CD8-positive, alpha-beta memory T cell (primary cell): ENCODE measurements at regions not wholly inside any gene's neighbourhood (a gene's known extent, or its start where the extent isn't known, plus 50 kb on each side); places are given as distances from the start of the nearest gene placed in this dataset.

Experiments
- CTCF ChIA-PET: fragments of 350-600 bp; sonication (Branson Sonifier 250); formaldehyde crosslinking; loops from one replicate; lab custom pipeline; 2021; ENCODE audit warnings: antibody characterized with exemption; lab: Charles Lee
- POLR2A ChIA-PET: fragments of 350-600 bp; sonication (Branson Sonifier 250); formaldehyde crosslinking; loops from one replicate; lab custom pipeline; 2021; ENCODE audit warnings: antibody characterized with exemption; lab: Charles Lee
- DNase-seq, 5 donors: peaks; one replicate each; pipeline versions ENCODE4 v3.0.0 to v3.0.0-alpha.2; 2020 to 2022; ENCODE audit warnings: mixed read lengths in 1 of 5
- H3K27ac ChIP-seq: one replicate; pipeline ENCODE4 v1.7.0; 2013; ENCODE audit warnings: low read depth, mild to moderate bottlenecking, low read length, moderate library complexity
- H3K27me3 ChIP-seq: 2 replicates; pipeline ENCODE4 v1.7.0; 2013; ENCODE audit warnings: low read length, mild to moderate bottlenecking; ENCODE audit not compliant: insufficient read depth, poor library complexity, severe bottlenecking
- H3K36me3 ChIP-seq: 2 replicates; pipeline ENCODE4 v1.7.0; 2013; ENCODE audit warnings: mild to moderate bottlenecking, low read length, moderate library complexity; ENCODE audit not compliant: insufficient read depth
- H3K4me1 ChIP-seq: 2 replicates; pipeline ENCODE4 v1.7.0; 2013; ENCODE audit warnings: mild to moderate bottlenecking, low read length, moderate library complexity; ENCODE audit not compliant: insufficient read depth
- H3K4me3 ChIP-seq: 2 replicates; pipeline ENCODE4 v1.7.0; 2013; ENCODE audit warnings: mild to moderate bottlenecking, low read length
- H3K9me3 ChIP-seq: 2 replicates; pipeline ENCODE4 v1.7.0; 2013; ENCODE audit warnings: mild to moderate bottlenecking, low read length
- H3K27ac Mint-ChIP-seq, 8 donors: one replicate each; pipeline ENCODE4 v1.8.0; 2020 to 2021; ENCODE audit warnings: mixed read lengths in 8 of 8, mild to moderate bottlenecking in 6 of 8, inconsistent platforms in 3 of 8, moderate library complexity in 3 of 8
- H3K27me3 Mint-ChIP-seq, 2 donors: one replicate each; pipeline ENCODE4 v1.8.0; 2020 to 2021; ENCODE audit warnings: mixed read lengths in 2 of 2, mild to moderate bottlenecking in 1 of 2, moderate library complexity in 1 of 2
- H3K36me3 Mint-ChIP-seq, 3 donors: one replicate each; pipeline ENCODE4 v1.8.0; 2020 to 2021; ENCODE audit warnings: mixed read lengths in 3 of 3, inconsistent platforms in 1 of 3, mild to moderate bottlenecking in 1 of 3
- H3K4me1 Mint-ChIP-seq, 3 donors: one replicate each; pipeline ENCODE4 v1.8.0; 2020 to 2021; ENCODE audit warnings: mixed read lengths in 3 of 3, inconsistent platforms in 1 of 3, mild to moderate bottlenecking in 1 of 3
- H3K4me3 Mint-ChIP-seq, 7 donors: one replicate each; pipeline ENCODE4 v1.8.0; 2020 to 2021; ENCODE audit warnings: mixed read lengths in 7 of 7, mild to moderate bottlenecking in 6 of 7, moderate library complexity in 4 of 7, inconsistent platforms in 2 of 7
- H3K9me3 Mint-ChIP-seq, 5 donors: one replicate each; pipeline ENCODE4 v1.8.0; 2020 to 2022; ENCODE audit warnings: mixed read lengths in 5 of 5, mild to moderate bottlenecking in 3 of 5, moderate library complexity in 2 of 5, inconsistent platforms in 1 of 5

GRCh38 chr18:61734396-61734795 lies 158.4 kb downstream of the RNF152 start:
- H3K9me3 Mint-ChIP-seq: no peaks in the 10 kb centered on the region
- no peak overlapping the region for H3K4me3 Mint-ChIP-seq
- POLR2A ChIA-PET: no interaction called here
- no peaks in the 10 kb centered on the region for H3K4me1 ChIP-seq
- no peak overlapping the region for H3K27ac Mint-ChIP-seq
- H3K27me3 ChIP-seq: no peaks in the 10 kb centered on the region
- H3K9me3 ChIP-seq: no peaks in the 10 kb centered on the region
- no peak overlapping the region for H3K4me3 ChIP-seq
- H3K27me3 Mint-ChIP-seq: peaks cover 6 to 27% of the 10 kb centered on the region in 2 donors
- no peaks in the 10 kb centered on the region for H3K4me1 Mint-ChIP-seq
- no peaks in the 10 kb centered on the region for H3K36me3 ChIP-seq
- no peaks in the 10 kb centered on the region for H3K36me3 Mint-ChIP-seq
- no peak for DNase-seq
- no peak overlapping the region for H3K27ac ChIP-seq
- CTCF ChIA-PET: no interaction called here

GRCh38 chr18:61732854-61733253 lies 160.0 kb downstream of the RNF152 start:
- no peak overlapping the region for H3K27ac Mint-ChIP-seq
- H3K36me3 Mint-ChIP-seq: no peaks in the 10 kb centered on the region
- H3K4me1 Mint-ChIP-seq: no peaks in the 10 kb centered on the region
- no peak for DNase-seq
- ChIA-PET POLR2A (no interaction called here), CTCF (no interaction called here)
- H3K4me3 Mint-ChIP-seq: no peak overlapping the region
- H3K27me3 Mint-ChIP-seq: peaks cover 9 to 27% of the 10 kb centered on the region in 2 donors
- Histone ChIP-seq H3K27me3 (no peaks in the 10 kb centered on the region), H3K4me3 (no peak overlapping the region), H3K36me3 (no peaks in the 10 kb centered on the region), H3K9me3 (no peaks in the 10 kb centered on the region), H3K4me1 (no peaks in the 10 kb centered on the region), H3K27ac (no peak overlapping the region)
- H3K9me3 Mint-ChIP-seq: no peaks in the 10 kb centered on the region

DNA sequence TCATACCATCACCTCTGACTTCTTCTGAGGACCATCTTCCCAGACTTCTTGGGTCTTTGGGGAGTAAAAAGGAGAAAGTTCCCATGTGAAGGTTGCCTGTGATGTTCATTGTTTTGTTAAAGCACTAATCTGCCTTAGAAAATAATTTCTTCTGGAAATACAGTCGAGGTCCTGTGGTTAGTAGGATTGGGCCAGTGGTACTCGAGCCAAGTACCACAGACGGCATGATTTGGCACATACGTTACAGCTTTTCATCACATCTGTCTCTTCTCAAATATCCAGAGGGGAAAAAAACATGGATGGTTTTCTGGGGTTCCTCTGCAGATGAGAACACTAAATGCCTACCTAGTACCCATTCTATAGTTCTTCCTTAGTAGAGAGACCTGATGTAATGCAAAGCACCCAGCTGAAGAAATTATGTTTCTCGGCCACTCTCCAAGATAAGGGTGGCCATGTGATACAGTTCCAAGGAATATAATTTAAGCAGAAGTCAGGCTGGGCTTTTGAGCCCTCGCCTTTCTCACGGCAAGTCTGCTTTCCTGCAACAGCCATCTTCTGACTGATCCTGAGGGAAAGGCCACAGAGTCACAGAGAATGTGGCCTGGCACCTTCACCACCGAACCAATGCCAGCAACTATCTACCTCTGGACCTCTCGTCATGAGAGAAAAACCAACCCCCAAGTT lies 161.0 kb downstream of the RNF152 start:
- no peak overlapping the region for H3K27ac ChIP-seq
- H3K4me3 ChIP-seq: no peak overlapping the region
- H3K4me3 Mint-ChIP-seq: no peak overlapping the region
- H3K4me1 Mint-ChIP-seq: no peaks in the 10 kb centered on the region
- H3K9me3 ChIP-seq: no peaks in the 10 kb centered on the region
- peaks cover 0 to 2% (median 0%) of the 10 kb centered on the region in 5 donors for H3K9me3 Mint-ChIP-seq
- CTCF ChIA-PET: no interaction called here
- no peak for DNase-seq
- H3K36me3 Mint-ChIP-seq: no peaks in the 10 kb centered on the region
- H3K27ac Mint-ChIP-seq: no peak overlapping the region
- POLR2A ChIA-PET: no interaction called here
- no peaks in the 10 kb centered on the region for H3K27me3 ChIP-seq
- H3K4me1 ChIP-seq: no peaks in the 10 kb centered on the region
- H3K27me3 Mint-ChIP-seq: peaks cover 9 to 27% of the 10 kb centered on the region in 2 donors
- no peaks in the 10 kb centered on the region for H3K36me3 ChIP-seq

DNA sequence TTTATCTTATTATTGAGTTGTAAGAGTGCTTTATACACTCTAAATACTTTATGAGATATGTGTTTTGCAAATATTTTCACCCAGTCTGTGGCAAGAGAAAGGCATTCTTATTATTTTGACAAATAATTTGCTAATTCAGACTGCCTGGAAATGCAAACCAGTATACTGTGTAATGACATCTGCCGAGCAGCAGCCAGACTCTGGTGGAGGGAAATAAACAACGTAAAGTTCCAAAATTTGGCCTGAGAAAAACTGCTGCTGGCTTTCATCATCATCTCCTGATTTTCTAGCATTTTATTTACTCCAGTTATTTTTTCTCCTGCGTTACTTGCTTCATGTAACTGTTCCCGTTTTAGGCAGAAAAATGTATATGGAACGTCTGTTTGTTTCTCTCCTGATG lies 161.6 kb downstream of the RNF152 start:
- Histone ChIP-seq H3K36me3 (no peaks in the 10 kb centered on the region), H3K4me1 (no peaks in the 10 kb centered on the region), H3K27me3 (no peaks in the 10 kb centered on the region), H3K27ac (no peak overlapping the region), H3K9me3 (no peaks in the 10 kb centered on the region), H3K4me3 (no peak overlapping the region)
- Mint-ChIP-seq H3K27me3 (peaks cover 9 to 27% of the 10 kb centered on the region in 2 donors), H3K36me3 (no peaks in the 10 kb centered on the region), H3K4me1 (no peaks in the 10 kb centered on the region), H3K9me3 (peaks cover 0 to 2% (median 0%) of the 10 kb centered on the region in 5 donors), H3K27ac (no peak overlapping the region), H3K4me3 (no peak overlapping the region)
- ChIA-PET POLR2A (no interaction called here), CTCF (no interaction called here)
- no peak for DNase-seq

DNA sequence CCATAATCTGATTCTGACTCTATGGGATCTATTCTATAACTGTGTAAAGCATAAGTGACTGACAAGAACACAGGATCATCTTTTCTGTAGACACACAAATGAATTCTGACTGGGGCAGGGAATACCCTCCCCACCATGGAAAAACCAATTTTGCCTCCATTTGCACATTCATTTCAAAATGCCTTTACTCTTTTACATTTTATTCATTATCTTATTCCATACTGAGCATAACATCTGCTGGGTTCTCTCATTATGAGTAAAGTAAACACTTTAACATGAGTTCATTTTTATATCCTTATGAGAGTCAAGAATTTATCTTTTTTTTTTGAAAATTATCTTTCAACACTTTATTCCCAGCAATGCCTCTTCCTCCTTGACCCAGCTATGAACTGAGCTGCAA lies 163.5 kb downstream of the RNF152 start:
- peaks cover 0 to 3% (median 1%) of the 10 kb centered on the region in 5 donors for H3K9me3 Mint-ChIP-seq
- peaks cover 9 to 22% of the 10 kb centered on the region in 2 donors for H3K27me3 Mint-ChIP-seq
- Histone ChIP-seq H3K36me3 (no peaks in the 10 kb centered on the region), H3K9me3 (no peaks in the 10 kb centered on the region), H3K4me1 (no peaks in the 10 kb centered on the region), H3K27ac (no peak overlapping the region), H3K27me3 (no peaks in the 10 kb centered on the region), H3K4me3 (no peak overlapping the region)
- H3K27ac Mint-ChIP-seq: no peak overlapping the region
- ChIA-PET CTCF (no interaction called here), POLR2A (no interaction called here)
- no peaks in the 10 kb centered on the region for H3K4me1 Mint-ChIP-seq
- no peak for DNase-seq
- no peaks in the 10 kb centered on the region for H3K36me3 Mint-ChIP-seq
- no peak overlapping the region for H3K4me3 Mint-ChIP-seq

DNA sequence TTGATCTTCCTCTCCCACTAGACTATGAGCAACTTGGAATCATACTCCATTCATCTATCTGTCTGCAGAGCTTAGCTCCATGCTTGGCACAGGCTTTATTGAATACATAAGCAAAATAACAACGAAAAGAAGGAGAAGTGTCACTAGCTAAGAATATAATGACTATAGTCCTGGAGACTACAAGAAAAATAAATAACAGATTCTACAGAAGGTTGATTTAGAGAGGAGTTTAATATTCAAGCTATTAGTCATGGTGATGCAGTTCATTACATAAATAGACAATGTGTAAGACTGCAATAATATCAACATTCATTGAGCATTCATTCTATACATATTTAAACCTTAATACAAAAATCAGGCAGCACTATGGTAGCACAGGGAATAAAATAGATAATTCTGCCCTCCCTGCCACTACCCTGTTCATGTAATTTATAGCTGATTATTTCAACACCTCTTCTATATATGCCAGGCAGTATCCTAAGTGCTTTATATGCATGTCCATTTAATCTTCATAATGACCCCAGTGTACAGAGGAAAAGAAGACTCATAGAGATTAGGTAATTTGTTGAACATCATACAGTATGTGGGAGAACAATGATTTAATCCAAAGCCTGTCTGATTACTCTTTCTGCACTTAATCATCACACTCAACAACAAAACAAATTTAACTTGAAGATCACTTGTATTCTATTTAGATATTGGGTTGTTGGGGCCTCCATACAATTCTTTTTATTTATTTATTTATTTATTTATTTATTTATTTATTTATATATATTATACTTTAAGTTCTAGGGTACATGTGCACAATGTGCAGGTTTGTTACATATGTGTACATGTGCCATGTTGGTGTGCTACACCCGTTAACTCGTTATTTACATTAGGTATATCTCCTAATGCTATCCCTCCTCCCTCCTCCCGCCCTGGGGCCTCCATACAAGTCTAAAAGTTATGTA lies 165.3 kb downstream of the RNF152 start:
- H3K27me3 ChIP-seq: no peaks in the 10 kb centered on the region
- POLR2A ChIA-PET: no interaction called here
- H3K9me3 ChIP-seq: no peaks in the 10 kb centered on the region
- Mint-ChIP-seq H3K4me1 (no peaks in the 10 kb centered on the region), H3K36me3 (no peaks in the 10 kb centered on the region), H3K27ac (no peak overlapping the region), H3K4me3 (no peak overlapping the region), H3K9me3 (peaks cover 0 to 3% (median 1%) of the 10 kb centered on the region in 5 donors), H3K27me3 (peaks cover 5 to 9% of the 10 kb centered on the region in 2 donors)
- H3K27ac ChIP-seq: no peak overlapping the region
- no peak overlapping the region for H3K4me3 ChIP-seq
- CTCF ChIA-PET: no interaction called here
- no peaks in the 10 kb centered on the region for H3K4me1 ChIP-seq
- H3K36me3 ChIP-seq: no peaks in the 10 kb centered on the region
- no peak for DNase-seq

DNA sequence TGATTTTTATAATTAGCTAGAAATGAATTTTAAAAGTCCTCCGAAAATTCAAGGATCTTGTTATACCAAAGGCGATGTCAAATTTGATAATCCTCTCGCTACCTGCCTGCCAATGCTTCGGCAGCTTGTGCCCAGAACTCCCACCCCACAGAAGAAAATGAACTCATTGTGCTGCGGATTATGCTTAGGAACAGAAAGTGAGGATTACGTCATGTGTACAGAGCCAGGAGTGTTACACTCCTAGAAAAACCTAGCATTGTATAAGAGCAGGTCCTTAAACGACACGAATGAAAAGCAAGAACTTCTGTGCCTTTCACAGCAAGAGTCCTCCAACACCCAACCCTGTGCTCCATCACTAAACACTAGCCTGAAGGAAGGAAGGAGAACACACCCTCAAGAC lies 168.3 kb downstream of the RNF152 start:
- H3K27ac ChIP-seq: no peak overlapping the region
- H3K36me3 ChIP-seq: no peaks in the 10 kb centered on the region
- POLR2A ChIA-PET: no interaction called here
- H3K36me3 Mint-ChIP-seq: no peaks in the 10 kb centered on the region
- H3K9me3 ChIP-seq: no peaks in the 10 kb centered on the region
- DNase-seq: no peak
- peaks cover 0 to 5% of the 10 kb centered on the region in 2 donors for H3K27me3 Mint-ChIP-seq
- H3K27me3 ChIP-seq: no peaks in the 10 kb centered on the region
- H3K4me1 ChIP-seq: no peaks in the 10 kb centered on the region
- no peaks in the 10 kb centered on the region for H3K4me1 Mint-ChIP-seq
- no peak overlapping the region for H3K4me3 Mint-ChIP-seq
- no peak overlapping the region for H3K4me3 ChIP-seq
- H3K9me3 Mint-ChIP-seq: peaks cover 0 to 4% (median 1%) of the 10 kb centered on the region in 5 donors
- CTCF ChIA-PET: no interaction called here
- no peak overlapping the region for H3K27ac Mint-ChIP-seq

DNA sequence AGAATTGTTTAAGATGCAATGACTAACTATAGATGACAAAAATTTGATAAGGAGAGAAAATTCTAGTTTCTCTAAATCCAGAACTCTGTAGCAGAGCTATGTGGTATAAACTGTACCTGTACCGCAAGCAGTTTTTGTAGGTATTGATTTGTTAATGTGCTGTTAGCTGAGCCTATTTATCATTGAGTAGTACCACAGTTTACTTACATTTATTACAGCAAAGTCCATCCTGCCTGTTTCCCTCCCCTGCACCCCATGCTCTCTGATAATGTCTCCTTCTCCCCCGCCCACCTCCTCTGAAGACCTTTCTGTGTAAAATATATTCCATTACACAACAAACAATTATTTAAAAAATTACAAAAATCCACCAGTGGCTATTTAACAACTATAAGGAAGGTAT lies 170.6 kb downstream of the RNF152 start:
- no peaks in the 10 kb centered on the region for H3K4me1 Mint-ChIP-seq
- H3K36me3 Mint-ChIP-seq: no peaks in the 10 kb centered on the region
- peaks cover 0 to 8% (median 1%) of the 10 kb centered on the region in 5 donors for H3K9me3 Mint-ChIP-seq
- Histone ChIP-seq H3K4me3 (no peak overlapping the region), H3K9me3 (no peaks in the 10 kb centered on the region), H3K4me1 (no peaks in the 10 kb centered on the region), H3K27ac (no peak overlapping the region), H3K27me3 (no peaks in the 10 kb centered on the region), H3K36me3 (no peaks in the 10 kb centered on the region)
- no peak overlapping the region for H3K4me3 Mint-ChIP-seq
- H3K27me3 Mint-ChIP-seq: peaks cover 0 to 2% of the 10 kb centered on the region in 2 donors
- ChIA-PET POLR2A (no interaction called here), CTCF (no interaction called here)
- no peak overlapping the region for H3K27ac Mint-ChIP-seq
- no peak for DNase-seq
